ENCODE measurements at regions not wholly inside any gene's neighbourhood (a gene's known extent, or its start where the extent isn't known, plus 50 kb on each side); places are given as distances from the start of the nearest gene placed in this dataset.

DNA sequence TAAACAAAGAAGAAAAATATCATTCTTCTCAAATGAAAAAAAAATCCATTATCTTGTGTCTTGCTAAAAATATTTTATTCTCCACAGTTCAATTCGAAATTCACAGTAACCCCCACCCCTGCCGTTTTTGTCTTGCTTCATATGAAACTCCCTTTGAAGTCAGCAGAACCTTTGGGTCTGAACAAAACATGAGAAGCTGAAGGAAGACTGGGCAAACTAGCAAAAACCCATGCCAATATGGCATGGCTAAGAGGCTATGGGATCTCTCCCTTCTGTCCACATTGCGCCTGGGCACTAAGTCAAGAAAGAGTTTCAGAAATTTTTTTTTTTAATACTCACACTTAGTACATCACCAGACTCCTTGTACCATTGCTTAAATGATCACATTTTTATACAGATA is 136.0 kb upstream of the SMIM31 start:
- H3K4me1 Mint-ChIP-seq (ENCODE audit: insufficient read depth, unreplicated experiment) = peaks cover 38% of the 10 kb centered on the region
- H3K4me3 Mint-ChIP-seq (ENCODE audit: unreplicated experiment) = no peak overlapping the region
- no peaks in the 10 kb centered on the region for H3K36me3 Mint-ChIP-seq (ENCODE audit: insufficient read depth, unreplicated experiment)
- intact Hi-C loops (cut with micrococcal nuclease) = no loop called here
- H3K27me3 Mint-ChIP-seq (ENCODE audit: insufficient read depth, unreplicated experiment) = no peaks in the 10 kb centered on the region
- ChIA-PET POLR2A (interaction anchor here (1.6 kb wide), 1 partner anchor 30 kb away, joined by 3 read pairs; no protein-coding TSS in a partner anchor), CTCF (interaction anchor here (0.9 kb wide), 1 partner anchor 115 kb away, joined by 3 read pairs; no protein-coding TSS in a partner anchor)
- BruUV-seq (replicated peaks) = no TSS peak
- TF ChIP-seq, protein P1, sequence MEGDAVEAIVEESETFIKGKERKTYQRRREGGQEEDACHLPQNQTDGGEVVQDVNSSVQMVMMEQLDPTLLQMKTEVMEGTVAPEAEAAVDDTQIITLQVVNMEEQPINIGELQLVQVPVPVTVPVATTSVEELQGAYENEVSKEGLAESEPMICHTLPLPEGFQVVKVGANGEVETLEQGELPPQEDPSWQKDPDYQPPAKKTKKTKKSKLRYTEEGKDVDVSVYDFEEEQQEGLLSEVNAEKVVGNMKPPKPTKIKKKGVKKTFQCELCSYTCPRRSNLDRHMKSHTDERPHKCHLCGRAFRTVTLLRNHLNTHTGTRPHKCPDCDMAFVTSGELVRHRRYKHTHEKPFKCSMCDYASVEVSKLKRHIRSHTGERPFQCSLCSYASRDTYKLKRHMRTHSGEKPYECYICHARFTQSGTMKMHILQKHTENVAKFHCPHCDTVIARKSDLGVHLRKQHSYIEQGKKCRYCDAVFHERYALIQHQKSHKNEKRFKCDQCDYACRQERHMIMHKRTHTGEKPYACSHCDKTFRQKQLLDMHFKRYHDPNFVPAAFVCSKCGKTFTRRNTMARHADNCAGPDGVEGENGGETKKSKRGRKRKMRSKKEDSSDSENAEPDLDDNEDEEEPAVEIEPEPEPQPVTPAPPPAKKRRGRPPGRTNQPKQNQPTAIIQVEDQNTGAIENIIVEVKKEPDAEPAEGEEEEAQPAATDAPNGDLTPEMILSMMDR (IDR thresholded peaks at IDR 0.05; ENCODE audit: unreplicated experiment) = no peak
- no peak for DNase-seq (ENCODE audit: unreplicated experiment)
- H3K9me3 Mint-ChIP-seq (ENCODE audit: unreplicated experiment) = no peaks in the 10 kb centered on the region
- no peak overlapping the region for H3K27ac Mint-ChIP-seq (ENCODE audit: low read depth, unreplicated experiment)

- Mint-ChIP-seq H3K27ac (ENCODE audit: low read depth, unreplicated experiment) (peak overlapping the region; percentile 75), H3K36me3 (ENCODE audit: insufficient read depth, unreplicated experiment) (no peaks in the 10 kb centered on the region), H3K27me3 (ENCODE audit: insufficient read depth, unreplicated experiment) (no peaks in the 10 kb centered on the region), H3K4me3 (ENCODE audit: unreplicated experiment) (peak overlapping the region; percentile 12), H3K9me3 (ENCODE audit: unreplicated experiment) (no peaks in the 10 kb centered on the region), H3K4me1 (ENCODE audit: insufficient read depth, unreplicated experiment) (peaks cover 17% of the 10 kb centered on the region)
- peak; percentile 84 for DNase-seq (ENCODE audit: unreplicated experiment)
- intact Hi-C loops (cut with micrococcal nuclease) = loop anchor here (10.0 kb wide), 1 partner anchor 307 kb away; no protein-coding TSS in a partner anchor
- POLR2A ChIA-PET = interaction anchor here (0.7 to 2.6 kb wide), 10 partner anchors 8 to 183 kb away, joined by 3 to 18 read pairs (median 6); no protein-coding TSS in a partner anchor
- TF ChIP-seq, protein P1 (IDR thresholded peaks at IDR 0.05; ENCODE audit: unreplicated experiment) = no peak
- BruUV-seq (replicated peaks) = no TSS peak
- CTCF ChIA-PET = interaction anchor here (0.5 to 1.5 kb wide), 5 partner anchors 23 to 110 kb away, joined by 3 to 5 read pairs (median 3); no protein-coding TSS in a partner anchor
Measured at GRCh38 chr4:164621886-164622521, 131.9 kb upstream of the SMIM31 start.

GRCh38 chr4:164623099-164623498 is 130.8 kb upstream of the SMIM31 start:
- intact Hi-C loops (cut with micrococcal nuclease) = loop anchor here (10.0 kb wide), 1 partner anchor 308 kb away; no protein-coding TSS in a partner anchor

DNA sequence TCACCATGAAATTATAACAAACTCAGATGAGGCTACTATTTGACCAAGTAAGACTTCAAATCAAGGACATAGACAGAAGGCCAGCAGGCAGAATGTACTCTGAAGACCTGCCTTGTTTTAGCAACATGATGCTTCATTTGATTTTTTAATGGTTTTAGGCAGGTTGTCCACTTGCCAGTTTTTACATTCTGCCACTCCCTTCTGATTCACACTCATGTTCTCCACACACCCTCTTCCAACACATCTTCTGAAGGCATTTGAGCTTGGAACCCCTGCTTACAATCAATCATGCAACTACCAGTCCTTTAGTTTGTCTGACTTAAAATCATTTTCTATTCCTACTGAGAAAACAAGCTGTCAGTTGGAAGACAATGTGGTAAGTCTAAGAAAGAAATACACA is 114.9 kb upstream of the SMIM31 start:
- DNase-seq (ENCODE audit: unreplicated experiment) = peak; percentile 34
- H3K27me3 Mint-ChIP-seq (ENCODE audit: insufficient read depth, unreplicated experiment) = no peaks in the 10 kb centered on the region
- intact Hi-C loops (cut with micrococcal nuclease) = no loop called here

More at GRCh38 chr4:164623099-164623498, 130.8 kb upstream of the SMIM31 start:
- H3K4me1 Mint-ChIP-seq (ENCODE audit: insufficient read depth, unreplicated experiment) = peaks cover 17% of the 10 kb centered on the region
- no TSS peak for BruUV-seq (replicated peaks)
- no peak overlapping the region for H3K4me3 Mint-ChIP-seq (ENCODE audit: unreplicated experiment)
- no peak overlapping the region for H3K27ac Mint-ChIP-seq (ENCODE audit: low read depth, unreplicated experiment)
- CTCF ChIA-PET = interaction anchor here (0.7 to 1.5 kb wide), 5 partner anchors 22 to 463 kb away, joined by 3 read pairs; no protein-coding TSS in a partner anchor
- TF ChIP-seq, protein P1 (IDR thresholded peaks at IDR 0.05; ENCODE audit: unreplicated experiment) = no peak
- H3K9me3 Mint-ChIP-seq (ENCODE audit: unreplicated experiment) = no peaks in the 10 kb centered on the region
- POLR2A ChIA-PET = interaction anchor here (0.5 to 2.6 kb wide), 4 partner anchors 16 to 87 kb away, joined by 3 to 18 read pairs (median 14); no protein-coding TSS in a partner anchor
- H3K27me3 Mint-ChIP-seq (ENCODE audit: insufficient read depth, unreplicated experiment) = no peaks in the 10 kb centered on the region
- no peaks in the 10 kb centered on the region for H3K36me3 Mint-ChIP-seq (ENCODE audit: insufficient read depth, unreplicated experiment)
- no peak for DNase-seq (ENCODE audit: unreplicated experiment)

More for the DNA sequence above, 114.9 kb upstream of the SMIM31 start:
- Mint-ChIP-seq H3K4me1 (ENCODE audit: insufficient read depth, unreplicated experiment) (peaks cover 19% of the 10 kb centered on the region), H3K4me3 (ENCODE audit: unreplicated experiment) (no peak overlapping the region), H3K27ac (ENCODE audit: low read depth, unreplicated experiment) (peak overlapping the region; percentile 57), H3K9me3 (ENCODE audit: unreplicated experiment) (no peaks in the 10 kb centered on the region), H3K36me3 (ENCODE audit: insufficient read depth, unreplicated experiment) (no peaks in the 10 kb centered on the region)
- TF ChIP-seq, protein P1 (IDR thresholded peaks at IDR 0.05; ENCODE audit: unreplicated experiment) = no peak
- CTCF ChIA-PET = interaction anchor here (1.1 to 1.2 kb wide), 2 partner anchors 9 to 93 kb away, joined by 3 to 5 read pairs; no protein-coding TSS in a partner anchor
- BruUV-seq (replicated peaks) = no TSS peak
- POLR2A ChIA-PET = interaction anchor here (0.7 to 3.3 kb wide), 6 partner anchors 9 to 486 kb away, joined by 3 to 14 read pairs (median 4); no protein-coding TSS in a partner anchor

All from MCF 10A (cell line).